ENCODE measurements at regions not wholly inside any gene's neighbourhood (a gene's known extent, or its start where the extent isn't known, plus 50 kb on each side); places are given as distances from the start of the nearest gene placed in this dataset.

DNA sequence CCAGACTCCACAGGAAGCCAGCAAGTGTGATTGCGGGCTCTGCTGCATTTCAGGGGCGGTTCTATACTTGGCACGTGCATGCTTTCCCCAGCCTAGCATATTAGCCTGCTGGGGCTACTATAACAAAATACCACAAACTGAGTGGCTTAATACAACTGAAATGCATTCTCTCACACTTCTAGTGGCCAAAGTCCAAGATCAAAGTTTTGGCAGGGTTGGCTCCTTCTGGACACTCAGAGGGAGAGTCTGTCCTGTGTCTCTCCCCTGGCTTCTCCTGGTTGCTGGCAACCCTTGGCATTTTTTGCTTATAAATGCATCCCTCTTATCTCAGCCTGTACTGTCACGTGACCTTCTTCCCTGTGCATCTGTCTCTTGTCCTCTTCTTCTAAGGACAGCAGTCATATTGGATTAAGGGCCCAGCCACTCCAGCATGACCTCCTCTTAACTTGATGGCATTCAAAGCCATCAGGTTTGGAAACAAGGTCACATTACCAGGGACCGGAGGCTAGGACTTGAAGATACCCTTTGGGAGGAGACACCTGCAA is 138.7 kb downstream of the RNF152 start:
- TF ChIP-seq, protein P1, sequence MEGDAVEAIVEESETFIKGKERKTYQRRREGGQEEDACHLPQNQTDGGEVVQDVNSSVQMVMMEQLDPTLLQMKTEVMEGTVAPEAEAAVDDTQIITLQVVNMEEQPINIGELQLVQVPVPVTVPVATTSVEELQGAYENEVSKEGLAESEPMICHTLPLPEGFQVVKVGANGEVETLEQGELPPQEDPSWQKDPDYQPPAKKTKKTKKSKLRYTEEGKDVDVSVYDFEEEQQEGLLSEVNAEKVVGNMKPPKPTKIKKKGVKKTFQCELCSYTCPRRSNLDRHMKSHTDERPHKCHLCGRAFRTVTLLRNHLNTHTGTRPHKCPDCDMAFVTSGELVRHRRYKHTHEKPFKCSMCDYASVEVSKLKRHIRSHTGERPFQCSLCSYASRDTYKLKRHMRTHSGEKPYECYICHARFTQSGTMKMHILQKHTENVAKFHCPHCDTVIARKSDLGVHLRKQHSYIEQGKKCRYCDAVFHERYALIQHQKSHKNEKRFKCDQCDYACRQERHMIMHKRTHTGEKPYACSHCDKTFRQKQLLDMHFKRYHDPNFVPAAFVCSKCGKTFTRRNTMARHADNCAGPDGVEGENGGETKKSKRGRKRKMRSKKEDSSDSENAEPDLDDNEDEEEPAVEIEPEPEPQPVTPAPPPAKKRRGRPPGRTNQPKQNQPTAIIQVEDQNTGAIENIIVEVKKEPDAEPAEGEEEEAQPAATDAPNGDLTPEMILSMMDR (conservative IDR thresholded peaks at IDR 0.05), result no peak
- TF ChIP-seq ZFX (IDR thresholded peaks at IDR 0.05), result no peak

Measured in C4-2B (cell line).